ENCODE measurements at regions not wholly inside any gene's neighbourhood (a gene's known extent, or its start where the extent isn't known, plus 50 kb on each side); places are given as distances from the start of the nearest gene placed in this dataset.
"Not testable (repeated sequence)": the region's sequence is repeated elsewhere in the genome, so short reads cannot be mapped to it uniquely, and the experiment has no call there.

DNA sequence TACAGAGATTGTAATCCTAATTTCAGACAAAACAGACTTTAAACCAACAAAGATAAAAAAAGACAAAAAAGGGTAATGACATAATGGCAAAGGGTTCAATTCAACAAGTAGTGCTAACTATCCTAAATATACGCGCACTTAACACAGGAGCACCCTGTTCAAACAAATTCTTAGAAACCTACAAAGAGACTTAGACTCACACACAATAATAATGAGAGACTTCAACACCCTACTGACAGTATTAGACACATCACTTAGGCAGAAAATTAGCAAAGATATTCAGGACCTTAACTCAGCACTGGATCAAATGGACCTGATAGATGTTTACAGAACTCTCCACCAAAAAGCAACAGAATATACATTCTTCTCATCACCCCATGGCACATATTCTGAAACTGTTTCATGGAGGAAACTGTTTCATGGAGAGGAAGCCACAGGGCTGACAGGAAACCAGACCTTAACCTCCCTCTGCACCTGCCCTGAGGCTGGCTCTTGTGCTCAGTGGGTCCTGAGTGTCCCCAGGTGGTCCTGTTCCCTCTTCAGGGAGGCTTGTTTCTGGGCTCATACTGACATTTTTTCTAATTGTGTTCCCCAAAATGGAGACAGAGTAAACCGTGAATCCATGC, 54.7 kb downstream of the OR4M2 start:
- DNase-seq: not testable (repeated sequence)

- not testable (repeated sequence) for DNase-seq
Measured at GRCh38 chr15:22137572-22137971, 57.2 kb downstream of the OR4M2 start.

DNA sequence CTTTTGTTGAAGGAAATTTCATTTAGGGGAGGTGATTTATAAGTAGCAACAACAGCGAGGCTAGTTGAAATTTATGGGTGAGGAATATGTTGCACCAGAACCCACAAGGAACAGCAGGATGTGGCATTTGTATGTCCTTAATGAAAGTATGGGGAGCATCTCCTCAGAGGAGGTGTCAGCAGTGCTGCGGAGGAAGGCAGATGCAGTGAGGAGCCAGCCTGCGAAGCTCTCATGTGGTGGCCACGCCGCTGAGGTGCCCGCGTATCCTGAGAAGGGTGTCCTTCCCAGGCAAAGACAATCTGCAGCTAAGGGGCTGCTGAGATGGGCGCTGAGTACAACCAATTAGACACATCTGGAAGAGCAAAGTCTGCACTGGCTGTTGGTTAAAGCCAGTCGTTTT, 60.8 kb downstream of the OR4M2 start:
- DNase-seq: not testable (repeated sequence)

GRCh38 chr15:22148109-22148508, 67.8 kb downstream of the OR4M2 start:
- DNase-seq: not testable (repeated sequence)

GRCh38 chr15:22158243-22158642, 77.9 kb downstream of the OR4M2 start:
- DNase-seq: not testable (repeated sequence)

DNA sequence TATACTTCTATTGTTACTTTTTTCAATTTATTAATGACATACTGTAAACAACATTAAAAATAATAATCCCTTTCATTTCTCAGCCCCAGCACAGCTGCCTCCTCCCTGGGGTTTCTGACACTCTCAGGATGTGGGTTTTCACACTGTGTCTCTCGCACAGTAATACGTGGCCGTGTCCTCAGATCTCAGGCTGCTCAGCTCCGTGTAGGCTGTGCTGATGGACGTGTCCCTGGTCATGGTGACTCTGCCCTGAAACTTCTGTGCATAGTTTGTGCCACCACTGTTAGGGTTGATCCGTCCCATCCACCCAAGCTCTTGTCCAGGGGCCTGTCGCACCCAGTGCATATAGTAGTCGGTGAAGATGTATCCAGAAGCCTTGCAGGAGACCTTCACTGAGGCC, 80.0 kb downstream of the OR4M2 start:
- not testable (repeated sequence) for DNase-seq

GRCh38 chr15:22160741-22161140, 80.4 kb downstream of the OR4M2 start:
- not testable (repeated sequence) for DNase-seq

DNA sequence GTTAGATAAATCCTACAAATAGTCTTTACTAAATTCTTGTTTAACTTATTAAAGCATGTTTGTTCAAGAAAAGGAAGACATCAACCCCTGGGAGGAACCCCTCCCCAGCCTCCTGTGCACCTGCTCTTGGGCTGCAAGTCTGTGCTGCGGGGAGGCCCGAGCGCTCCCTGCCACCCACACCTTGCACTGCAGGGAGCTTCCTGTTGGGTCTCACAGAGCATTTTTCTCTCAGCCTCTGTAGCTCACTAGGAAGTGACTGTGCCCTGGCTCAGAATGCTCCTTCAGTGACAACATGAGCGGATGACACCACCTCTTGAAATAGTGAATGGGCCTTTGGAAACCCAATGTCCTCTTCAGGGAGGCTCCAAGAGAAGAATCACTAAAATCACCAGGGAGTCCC, 81.1 kb downstream of the OR4M2 start:
- DNase-seq: not testable (repeated sequence)

GRCh38 chr15:22163715-22164114, 83.4 kb downstream of the OR4M2 start:
- not testable (repeated sequence) for DNase-seq

- DNase-seq: peak; percentile 4
Measured at GRCh38 chr15:22167521-22167920, 87.2 kb downstream of the OR4M2 start.

DNA sequence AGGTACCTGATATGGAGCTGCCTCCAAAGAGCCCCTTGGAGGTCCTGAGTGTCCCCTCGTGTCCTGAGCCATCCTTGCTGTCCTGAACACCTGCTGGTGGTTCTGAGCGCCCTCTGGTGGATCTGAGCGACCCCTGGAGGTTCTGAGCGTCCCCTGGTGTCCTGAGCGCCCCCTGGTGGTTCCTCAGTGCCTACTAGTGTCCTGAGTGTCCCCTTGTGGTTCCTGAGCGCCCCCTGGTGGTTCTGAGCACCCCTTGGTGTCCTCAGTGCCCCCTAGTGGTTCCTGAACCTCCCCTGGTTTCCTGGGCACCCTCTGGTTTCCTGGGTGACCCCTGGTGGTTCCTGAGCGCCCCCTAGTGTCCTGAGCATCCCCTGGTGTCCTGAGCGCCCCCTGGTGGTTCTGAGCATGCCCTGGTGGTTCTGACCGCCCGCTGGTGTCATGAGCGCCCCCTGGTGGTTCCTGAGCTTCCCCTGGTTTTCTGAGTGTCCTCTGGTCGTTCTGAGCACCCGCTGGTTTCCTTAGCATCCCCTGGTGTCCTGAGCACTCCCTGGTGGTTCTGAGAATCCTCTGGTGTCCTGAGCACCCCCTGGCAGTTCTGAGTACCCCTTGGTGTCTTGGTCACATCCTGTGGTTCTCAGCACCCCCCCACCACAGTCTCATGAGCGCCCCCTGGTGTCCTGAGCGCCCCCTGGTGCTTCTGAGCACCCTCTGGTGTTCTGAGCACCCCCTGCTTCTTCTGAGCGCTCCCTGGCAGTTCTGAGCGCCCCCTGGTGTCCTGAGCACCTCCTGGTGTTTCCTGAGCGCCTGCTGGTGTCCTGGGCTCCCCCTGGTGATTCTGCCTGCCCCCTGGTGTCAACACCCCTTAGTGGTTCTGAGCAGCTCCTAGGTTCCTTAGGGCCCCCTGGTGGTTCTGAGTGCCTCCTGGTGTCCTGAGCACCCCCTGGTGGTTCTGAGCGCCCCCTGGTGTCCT, 93.0 kb downstream of the OR4M2 start:
- not testable (repeated sequence) for DNase-seq

- not testable (repeated sequence) for DNase-seq
Measured at GRCh38 chr15:22174088-22174487, 93.8 kb downstream of the OR4M2 start.

DNA sequence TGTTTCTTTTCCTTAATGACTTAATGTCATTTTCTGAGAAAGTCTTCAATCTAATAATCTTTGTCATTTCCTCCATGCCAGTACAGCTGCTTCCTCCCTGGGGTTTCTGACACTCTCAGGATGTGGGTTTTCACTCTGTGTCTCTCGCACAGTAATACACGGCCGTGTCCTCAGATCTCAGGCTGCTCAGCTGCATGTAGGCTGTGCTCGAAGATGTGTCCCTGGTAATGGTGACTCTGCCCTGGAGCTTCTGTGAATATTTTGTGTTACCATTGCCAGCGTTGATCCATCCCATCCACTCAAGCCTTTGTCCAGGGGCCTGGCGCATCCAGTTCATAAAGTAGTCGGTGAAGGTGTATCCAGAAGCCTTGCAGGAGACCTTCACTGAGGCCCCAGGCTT, 97.6 kb downstream of the OR4M2 start:
- DNase-seq: not testable (repeated sequence)

DNA sequence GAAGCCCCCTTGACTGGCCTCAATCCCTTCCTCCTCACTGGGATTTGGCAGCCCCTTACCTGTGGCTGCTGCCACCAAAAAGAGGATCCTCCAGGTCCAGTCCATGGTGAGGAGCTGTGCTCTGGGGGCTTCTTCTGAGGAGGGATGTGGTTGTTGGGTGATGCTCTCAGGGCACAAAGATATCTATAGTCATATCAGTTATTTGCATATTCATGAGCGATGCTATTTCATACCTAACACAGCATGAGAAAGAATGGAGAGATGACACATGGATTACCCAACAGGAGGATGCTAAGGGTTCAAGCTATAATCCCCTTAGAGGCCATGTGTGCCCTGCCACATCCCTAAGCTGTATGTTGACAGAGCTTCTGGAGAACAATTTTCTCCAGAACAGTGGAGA, 98.1 kb downstream of the OR4M2 start:
- DNase-seq: not testable (repeated sequence)

GRCh38 chr15:22179043-22179442, 98.7 kb downstream of the OR4M2 start:
- not testable (repeated sequence) for DNase-seq

GRCh38 chr15:22180611-22181010, 100.3 kb downstream of the OR4M2 start:
- DNase-seq: not testable (repeated sequence)

GRCh38 chr15:22184678-22185077, 104.4 kb downstream of the OR4M2 start:
- DNase-seq: not testable (repeated sequence)

- not testable (repeated sequence) for DNase-seq
Measured at GRCh38 chr15:22186846-22187532, 106.7 kb downstream of the OR4M2 start.

DNA sequence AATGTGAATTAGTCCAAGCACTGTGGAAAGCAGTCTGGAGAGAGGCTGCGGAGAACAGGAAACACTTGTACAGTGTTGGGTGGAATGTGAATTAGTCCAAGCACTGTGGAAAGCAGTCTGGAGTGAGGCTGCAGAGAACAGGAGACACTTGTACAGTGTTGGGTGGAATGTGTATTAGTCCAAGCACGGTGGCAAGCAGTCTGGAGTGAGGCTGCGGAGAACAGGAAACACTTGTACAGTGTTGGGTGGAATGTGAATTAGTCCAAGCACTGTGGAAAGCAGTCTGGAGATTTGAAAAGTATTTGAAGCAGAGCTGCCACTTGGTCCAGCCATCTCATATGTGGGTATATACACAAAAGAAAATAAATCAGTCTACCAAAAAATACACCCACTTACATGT, 111.5 kb downstream of the OR4M2 start:
- not testable (repeated sequence) for DNase-seq

GRCh38 chr15:22194739-22195617, 114.7 kb downstream of the OR4M2 start:
- DNase-seq: not testable (repeated sequence)

GRCh38 chr15:22196423-22196822, 116.1 kb downstream of the OR4M2 start:
- not testable (repeated sequence) for DNase-seq

GRCh38 chr15:22200417-22200816, 120.1 kb downstream of the OR4M2 start:
- DNase-seq: not testable (repeated sequence)
